Neural progenitor cell (in vitro differentiated cells): ENCODE measurements at regions not wholly inside any gene's neighbourhood (a gene's known extent, or its start where the extent isn't known, plus 50 kb on each side); places are given as distances from the start of the nearest gene placed in this dataset.

Experiments used
- CTCF ChIP-seq: fragments of 200-600 bp; sonication (generic); IDR thresholded peaks from 2 replicates; pipeline ENCODE4 v1.5.1; 2017; ENCODE audit warnings: antibody characterized with exemption, mild to moderate bottlenecking
- EZH2 ChIP-seq: fragments of 200-600 bp; sonication (generic); IDR thresholded peaks from 2 replicates; pipeline ENCODE4 v1.6.1; 2017; ENCODE audit warnings: antibody characterized with exemption, mild to moderate bottlenecking, moderate library complexity

DNA sequence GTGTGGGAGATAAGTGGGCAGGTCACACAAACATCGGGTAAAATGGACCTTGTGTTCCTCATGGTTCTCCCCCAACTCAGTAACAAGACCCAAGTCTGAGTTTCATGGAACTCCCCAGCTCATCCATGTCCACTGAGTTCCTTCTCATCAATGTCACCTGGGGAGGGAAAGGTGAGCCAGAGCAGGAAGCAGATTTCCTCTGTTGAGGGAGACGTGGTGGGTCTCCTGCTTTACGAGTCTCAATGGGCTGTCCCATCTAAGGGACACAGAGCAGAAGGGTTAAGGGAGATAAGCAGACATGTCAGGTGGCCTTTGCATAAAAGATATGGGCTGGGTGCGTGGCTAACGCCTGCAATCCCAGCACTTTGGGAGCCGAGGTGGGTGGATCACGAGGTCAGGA lies 56.5 kb upstream of the SORCS3 start:
- TF ChIP-seq CTCF (no peak), EZH2 (no peak)
